ENCODE measurements at regions not wholly inside any gene's neighbourhood (a gene's known extent, or its start where the extent isn't known, plus 50 kb on each side); places are given as distances from the start of the nearest gene placed in this dataset.

GRCh38 chr4:135191596-135191995, 990.0 kb upstream of the PABPC4L start:
- no peak for TF ChIP-seq POLR2AphosphoS5 (IDR thresholded peaks at IDR 0.05; ENCODE audit: low read depth)
- no peak for TF ChIP-seq EZH2 (IDR thresholded peaks at IDR 0.05; ENCODE audit: low read depth, unreplicated experiment)
- no peak for TF ChIP-seq CTCF (conservative IDR thresholded peaks at IDR 0.05; ENCODE audit: low read depth in 2 of 2)
- TF ChIP-seq JUNB (IDR thresholded peaks at IDR 0.05; ENCODE audit: unreplicated experiment) = no peak
- TF ChIP-seq EZH2phosphoT487 (IDR thresholded peaks at IDR 0.05; ENCODE audit: unreplicated experiment) = no peak
- no peak for TF ChIP-seq REST (IDR thresholded peaks at IDR 0.05; ENCODE audit: unreplicated experiment)
- no peak for TF ChIP-seq ETS1 (IDR thresholded peaks at IDR 0.05)
- TF ChIP-seq ZNF114 (CRISPR knock-in tag; IDR thresholded peaks at IDR 0.05) = no peak
